RWPE2 (cell line): ENCODE measurements at regions not wholly inside any gene's neighbourhood (a gene's known extent, or its start where the extent isn't known, plus 50 kb on each side); places are given as distances from the start of the nearest gene placed in this dataset.

Source experiments
- ATAC-seq: fragments of 200-7000 bp; cut with Tn5 transposase; 3 replicates; pipeline ENCODE4 v1.9.1; 2021; ENCODE audit warnings: low read depth
- DNase-seq: peaks from one replicate; pipeline ENCODE4 v3.0.0-alpha.2; 2020; ENCODE audit warnings: low spot score
- H3K27ac ChIP-seq: fragments of 450-650 bp; 2 replicates; pipeline ENCODE4 v1.5.1; 2017; ENCODE audit warnings: mild to moderate bottlenecking; ENCODE audit not compliant: poor library complexity, severe bottlenecking
- H3K27me3 ChIP-seq: fragments of 250-450 bp; sonication (Bioruptor Pico); 2 replicates; pipeline ENCODE4 v1.5.1; 2021; ENCODE audit warnings: mild to moderate bottlenecking, moderate library complexity; ENCODE audit not compliant: insufficient read depth, poor library complexity, severe bottlenecking
- H3K36me3 ChIP-seq: fragments of 250-450 bp; sonication (Bioruptor Pico); 2 replicates; pipeline ENCODE4 v1.5.1; 2020; ENCODE audit warnings: low read depth, mild to moderate bottlenecking, moderate library complexity
- H3K4me1 ChIP-seq: fragments of 250-450 bp; sonication (Bioruptor Pico); 2 replicates; pipeline ENCODE4 v1.5.1; 2021; ENCODE audit warnings: mild to moderate bottlenecking, moderate library complexity; ENCODE audit not compliant: insufficient read depth, poor library complexity, severe bottlenecking
- H3K4me3 ChIP-seq: fragments of 250-450 bp; sonication (Bioruptor Pico); 2 replicates; pipeline ENCODE4 v1.5.1; 2021; ENCODE audit warnings: mild to moderate bottlenecking, moderate library complexity; ENCODE audit not compliant: severe bottlenecking
- H3K9me3 ChIP-seq: fragments of 250-450 bp; sonication (Bioruptor Pico); 2 replicates; pipeline ENCODE4 v1.5.1; 2021; ENCODE audit warnings: mild to moderate bottlenecking, moderate library complexity; ENCODE audit not compliant: severe bottlenecking
- CTCF ChIP-seq: fragments of 450-650 bp; IDR thresholded peaks from one replicate; pipeline ENCODE4 v1.5.1; 2017; ENCODE audit warnings: mild to moderate bottlenecking, moderate library complexity; ENCODE audit not compliant: poor library complexity, severe bottlenecking

GRCh38 chr5:62720031-62720441 lies 141.4 kb downstream of the LRRC70 start:
- no peaks in the 10 kb centered on the region for H3K9me3 ChIP-seq
- no peaks in the 10 kb centered on the region for H3K36me3 ChIP-seq
- TF ChIP-seq CTCF = no peak
- no peaks in the 10 kb centered on the region for H3K4me1 ChIP-seq
- ATAC-seq = peak; percentile 78
- peaks cover 4% of the 10 kb centered on the region for H3K27me3 ChIP-seq
- H3K27ac ChIP-seq = no peak overlapping the region
- DNase-seq = no peak
- no peak overlapping the region for H3K4me3 ChIP-seq

- no peak for TF ChIP-seq CTCF
- no peaks in the 10 kb centered on the region for H3K9me3 ChIP-seq
- DNase-seq = no peak
- no peaks in the 10 kb centered on the region for H3K36me3 ChIP-seq
- no peak overlapping the region for H3K4me3 ChIP-seq
- H3K27me3 ChIP-seq = peaks cover 4% of the 10 kb centered on the region
- H3K27ac ChIP-seq = no peak overlapping the region
- ATAC-seq = no peak
- no peaks in the 10 kb centered on the region for H3K4me1 ChIP-seq
Observed at GRCh38 chr5:62719061-62719720, 140.6 kb downstream of the LRRC70 start.

- Histone ChIP-seq H3K27ac (no peak overlapping the region), H3K9me3 (no peaks in the 10 kb centered on the region), H3K27me3 (peaks cover 4% of the 10 kb centered on the region), H3K4me1 (no peaks in the 10 kb centered on the region), H3K4me3 (no peak overlapping the region), H3K36me3 (no peaks in the 10 kb centered on the region)
- DNase-seq (no peak), ATAC-seq (no peak)
- no peak for TF ChIP-seq CTCF
Observed at GRCh38 chr5:62718324-62718723, 139.7 kb downstream of the LRRC70 start.

GRCh38 chr5:62717301-62717933 lies 138.8 kb downstream of the LRRC70 start:
- Histone ChIP-seq H3K36me3 (no peaks in the 10 kb centered on the region), H3K4me3 (no peak overlapping the region), H3K27me3 (peaks cover 4% of the 10 kb centered on the region), H3K9me3 (no peaks in the 10 kb centered on the region), H3K4me1 (no peaks in the 10 kb centered on the region), H3K27ac (no peak overlapping the region)
- DNase-seq = no peak
- TF ChIP-seq CTCF = no peak
- no peak for ATAC-seq

DNA sequence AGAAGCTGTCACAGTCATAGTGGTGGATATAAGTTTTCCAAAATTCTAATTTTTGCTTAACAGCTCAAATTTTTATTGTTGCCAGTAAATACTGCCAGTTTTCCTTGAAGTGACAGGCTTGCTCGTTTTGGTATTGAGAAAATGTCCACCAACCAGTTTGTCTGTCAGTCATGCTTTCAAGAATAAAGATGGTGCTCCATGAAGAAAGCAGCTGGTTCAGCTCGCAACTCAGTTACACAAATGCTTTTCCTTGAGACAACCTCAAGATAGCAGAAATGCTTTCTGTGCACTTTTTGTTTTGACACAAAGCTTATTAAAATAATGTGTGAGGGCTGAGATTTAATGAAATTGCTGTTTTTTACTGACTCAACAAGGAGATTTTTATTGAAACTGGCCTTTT lies 135.7 kb downstream of the LRRC70 start:
- Histone ChIP-seq H3K27me3 (peaks cover 4% of the 10 kb centered on the region), H3K9me3 (no peaks in the 10 kb centered on the region), H3K36me3 (no peaks in the 10 kb centered on the region), H3K4me1 (no peaks in the 10 kb centered on the region), H3K4me3 (no peak overlapping the region), H3K27ac (no peak overlapping the region)
- TF ChIP-seq CTCF = no peak
- no peak for ATAC-seq
- DNase-seq = no peak
